ENCODE measurements at regions not wholly inside any gene's neighbourhood (a gene's known extent, or its start where the extent isn't known, plus 50 kb on each side); places are given as distances from the start of the nearest gene placed in this dataset.

DNA sequence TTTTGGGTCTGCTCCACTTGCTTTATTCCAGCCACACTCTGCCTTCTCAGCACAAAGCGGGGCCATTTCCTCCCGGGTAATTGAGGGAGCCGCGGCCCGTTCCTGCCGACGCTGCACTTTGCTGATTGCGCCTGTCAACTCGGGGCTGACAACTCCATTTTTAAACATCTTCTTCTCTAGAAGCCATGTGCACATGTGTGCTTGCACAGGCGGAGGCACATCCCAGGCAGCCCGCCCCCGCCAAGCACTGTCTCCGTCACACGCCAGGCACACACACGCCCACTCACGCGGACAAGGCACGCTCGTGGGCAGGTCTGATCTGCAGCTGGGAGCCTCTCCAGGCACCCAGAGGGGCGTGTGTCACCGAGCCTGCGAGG lies 63.2 kb downstream of the ENGASE start:
- no peak for DNase-seq (ENCODE audit: low read depth, low spot score)
- H3K4me3 ChIP-seq (ENCODE audit: low read depth, low read length) = no peak overlapping the region
- TF ChIP-seq, protein P1, sequence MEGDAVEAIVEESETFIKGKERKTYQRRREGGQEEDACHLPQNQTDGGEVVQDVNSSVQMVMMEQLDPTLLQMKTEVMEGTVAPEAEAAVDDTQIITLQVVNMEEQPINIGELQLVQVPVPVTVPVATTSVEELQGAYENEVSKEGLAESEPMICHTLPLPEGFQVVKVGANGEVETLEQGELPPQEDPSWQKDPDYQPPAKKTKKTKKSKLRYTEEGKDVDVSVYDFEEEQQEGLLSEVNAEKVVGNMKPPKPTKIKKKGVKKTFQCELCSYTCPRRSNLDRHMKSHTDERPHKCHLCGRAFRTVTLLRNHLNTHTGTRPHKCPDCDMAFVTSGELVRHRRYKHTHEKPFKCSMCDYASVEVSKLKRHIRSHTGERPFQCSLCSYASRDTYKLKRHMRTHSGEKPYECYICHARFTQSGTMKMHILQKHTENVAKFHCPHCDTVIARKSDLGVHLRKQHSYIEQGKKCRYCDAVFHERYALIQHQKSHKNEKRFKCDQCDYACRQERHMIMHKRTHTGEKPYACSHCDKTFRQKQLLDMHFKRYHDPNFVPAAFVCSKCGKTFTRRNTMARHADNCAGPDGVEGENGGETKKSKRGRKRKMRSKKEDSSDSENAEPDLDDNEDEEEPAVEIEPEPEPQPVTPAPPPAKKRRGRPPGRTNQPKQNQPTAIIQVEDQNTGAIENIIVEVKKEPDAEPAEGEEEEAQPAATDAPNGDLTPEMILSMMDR (IDR thresholded peaks at IDR 0.05; ENCODE audit: low read depth, low read length) = no peak
- in situ Hi-C loops (cut with HindIII; ENCODE audit: low sequenced_read_pairs) = no loop called here

DNA sequence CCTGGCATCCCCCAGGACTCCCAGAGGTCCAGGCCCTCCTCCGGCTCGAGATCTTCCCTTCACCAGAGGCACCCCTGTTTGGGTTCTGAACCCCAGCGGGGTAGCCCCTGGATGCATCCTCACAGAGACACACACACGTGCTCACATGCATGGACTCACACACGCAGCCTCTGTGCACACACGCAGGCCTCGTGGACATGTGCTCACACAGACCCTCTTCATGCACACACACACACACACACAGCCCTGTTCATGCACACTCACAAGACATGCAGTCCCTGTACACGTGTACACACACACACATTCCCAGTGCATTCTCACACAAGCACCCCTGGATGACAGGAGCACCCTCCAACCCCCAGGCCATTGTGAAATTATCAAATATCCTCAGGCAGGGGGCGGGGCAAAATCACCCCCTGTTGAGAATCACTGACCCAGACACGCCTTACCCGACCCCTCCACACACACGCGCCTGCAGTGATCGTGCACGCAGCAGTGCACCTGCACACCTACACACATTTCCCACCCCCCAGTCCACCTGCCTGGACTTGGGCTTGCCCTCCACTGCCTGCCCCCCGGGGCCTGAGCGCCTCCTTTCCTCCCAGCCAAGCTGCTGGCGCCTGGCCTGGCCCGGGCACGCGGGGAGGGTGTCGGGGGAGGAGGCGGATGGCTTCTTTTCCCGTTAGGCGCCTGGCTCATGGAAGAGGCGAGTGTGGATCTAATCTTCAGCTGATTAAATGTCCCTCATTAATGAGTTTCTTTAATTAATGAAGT lies 62.6 kb downstream of the ENGASE start:
- in situ Hi-C loops (cut with HindIII; ENCODE audit: low sequenced_read_pairs) = no loop called here
- DNase-seq (ENCODE audit: low read depth, low spot score) = no peak
- no peak overlapping the region for H3K4me3 ChIP-seq (ENCODE audit: low read depth, low read length)
- TF ChIP-seq, protein P1 (IDR thresholded peaks at IDR 0.05; ENCODE audit: low read depth, low read length) = no peak

DNA sequence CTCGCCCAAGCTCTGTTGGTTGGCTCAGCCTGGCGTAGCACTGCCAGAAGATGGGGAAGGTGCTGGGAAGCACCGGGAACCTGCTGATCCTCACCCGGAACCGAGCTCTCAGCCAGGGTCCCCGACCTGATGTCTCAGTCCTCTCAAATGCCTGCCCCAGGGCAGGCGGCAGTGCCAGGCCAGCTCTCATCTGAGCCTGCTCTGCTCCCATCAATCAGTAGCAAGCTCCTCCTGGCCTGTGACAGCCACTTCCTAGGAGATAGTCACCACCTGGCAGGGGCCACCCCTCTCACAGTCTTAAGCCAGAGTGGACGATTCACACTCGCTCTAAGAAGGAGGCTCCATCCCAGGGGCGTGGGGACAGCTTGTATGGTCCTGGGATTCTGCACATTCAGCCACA lies 62.0 kb downstream of the ENGASE start:
- TF ChIP-seq, protein P1 (IDR thresholded peaks at IDR 0.05; ENCODE audit: low read depth, low read length) = no peak
- in situ Hi-C loops (cut with HindIII; ENCODE audit: low sequenced_read_pairs) = no loop called here
- no peak overlapping the region for H3K4me3 ChIP-seq (ENCODE audit: low read depth, low read length)
- no peak for DNase-seq (ENCODE audit: low read depth, low spot score)
